ENCODE measurements at regions not wholly inside any gene's neighbourhood (a gene's known extent, or its start where the extent isn't known, plus 50 kb on each side); places are given as distances from the start of the nearest gene placed in this dataset.

GRCh38 chr10:5268743-5269142 lies 72.1 kb downstream of the AKR1C4 start:
- TF ChIP-seq TAF1 (IDR thresholded peaks at IDR 0.05; ENCODE audit: borderline replicate concordance, insufficient read depth, low read length), result no peak
- no peak for TF ChIP-seq FOXP2 (optimal IDR thresholded peaks at IDR 0.05; ENCODE audit: borderline replicate concordance, extremely low read depth, extremely low read length, insufficient read depth)
- no peak for TF ChIP-seq POLR2AphosphoS5 (IDR thresholded peaks at IDR 0.05; ENCODE audit: low read depth, low read length)
- TF ChIP-seq SIN3A (IDR thresholded peaks at IDR 0.05; ENCODE audit: borderline replicate concordance, insufficient read depth, low read length), result no peak
- TF ChIP-seq, protein P1, sequence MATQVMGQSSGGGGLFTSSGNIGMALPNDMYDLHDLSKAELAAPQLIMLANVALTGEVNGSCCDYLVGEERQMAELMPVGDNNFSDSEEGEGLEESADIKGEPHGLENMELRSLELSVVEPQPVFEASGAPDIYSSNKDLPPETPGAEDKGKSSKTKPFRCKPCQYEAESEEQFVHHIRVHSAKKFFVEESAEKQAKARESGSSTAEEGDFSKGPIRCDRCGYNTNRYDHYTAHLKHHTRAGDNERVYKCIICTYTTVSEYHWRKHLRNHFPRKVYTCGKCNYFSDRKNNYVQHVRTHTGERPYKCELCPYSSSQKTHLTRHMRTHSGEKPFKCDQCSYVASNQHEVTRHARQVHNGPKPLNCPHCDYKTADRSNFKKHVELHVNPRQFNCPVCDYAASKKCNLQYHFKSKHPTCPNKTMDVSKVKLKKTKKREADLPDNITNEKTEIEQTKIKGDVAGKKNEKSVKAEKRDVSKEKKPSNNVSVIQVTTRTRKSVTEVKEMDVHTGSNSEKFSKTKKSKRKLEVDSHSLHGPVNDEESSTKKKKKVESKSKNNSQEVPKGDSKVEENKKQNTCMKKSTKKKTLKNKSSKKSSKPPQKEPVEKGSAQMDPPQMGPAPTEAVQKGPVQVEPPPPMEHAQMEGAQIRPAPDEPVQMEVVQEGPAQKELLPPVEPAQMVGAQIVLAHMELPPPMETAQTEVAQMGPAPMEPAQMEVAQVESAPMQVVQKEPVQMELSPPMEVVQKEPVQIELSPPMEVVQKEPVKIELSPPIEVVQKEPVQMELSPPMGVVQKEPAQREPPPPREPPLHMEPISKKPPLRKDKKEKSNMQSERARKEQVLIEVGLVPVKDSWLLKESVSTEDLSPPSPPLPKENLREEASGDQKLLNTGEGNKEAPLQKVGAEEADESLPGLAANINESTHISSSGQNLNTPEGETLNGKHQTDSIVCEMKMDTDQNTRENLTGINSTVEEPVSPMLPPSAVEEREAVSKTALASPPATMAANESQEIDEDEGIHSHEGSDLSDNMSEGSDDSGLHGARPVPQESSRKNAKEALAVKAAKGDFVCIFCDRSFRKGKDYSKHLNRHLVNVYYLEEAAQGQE (IDR thresholded peaks at IDR 0.05; ENCODE audit: insufficient read depth in 1 of 2, low read depth in 2 of 2, low read length in 2 of 2), result no peak

GRCh38 chr10:5269791-5270190 lies 73.2 kb downstream of the AKR1C4 start:
- no peak for TF ChIP-seq TAF1 (IDR thresholded peaks at IDR 0.05; ENCODE audit: borderline replicate concordance, insufficient read depth, low read length)
- no peak for TF ChIP-seq SIN3A (IDR thresholded peaks at IDR 0.05; ENCODE audit: borderline replicate concordance, insufficient read depth, low read length)
- TF ChIP-seq, protein P1 (IDR thresholded peaks at IDR 0.05; ENCODE audit: insufficient read depth in 1 of 2, low read depth in 2 of 2, low read length in 2 of 2), result no peak
- no peak for TF ChIP-seq FOXP2 (optimal IDR thresholded peaks at IDR 0.05; ENCODE audit: borderline replicate concordance, extremely low read depth, extremely low read length, insufficient read depth)
- TF ChIP-seq POLR2AphosphoS5 (IDR thresholded peaks at IDR 0.05; ENCODE audit: low read depth, low read length), result no peak

DNA sequence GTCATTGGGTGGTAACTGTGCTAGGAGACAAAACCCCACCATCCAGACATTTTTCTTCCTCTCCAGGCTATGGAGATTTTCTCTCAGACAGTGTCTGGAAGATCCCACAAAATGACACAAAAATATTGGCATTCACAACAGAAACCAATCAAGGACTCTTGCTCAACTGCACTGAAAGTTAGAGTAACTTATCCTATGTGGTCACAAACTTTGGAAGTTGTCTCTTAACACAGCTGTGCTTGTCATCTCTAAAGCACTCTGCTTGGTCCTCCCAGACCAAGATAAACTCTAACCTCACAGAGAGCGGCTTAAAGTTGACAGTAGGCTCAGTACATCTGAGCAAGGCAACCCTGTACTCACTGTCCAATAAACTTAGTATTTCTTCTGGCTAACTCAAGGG lies 74.9 kb downstream of the AKR1C4 start:
- TF ChIP-seq FOXP2 (optimal IDR thresholded peaks at IDR 0.05; ENCODE audit: borderline replicate concordance, extremely low read depth, extremely low read length, insufficient read depth), result no peak

GRCh38 chr10:5272065-5272803 lies 75.6 kb downstream of the AKR1C4 start:
- TF ChIP-seq FOXP2 (optimal IDR thresholded peaks at IDR 0.05; ENCODE audit: borderline replicate concordance, extremely low read depth, extremely low read length, insufficient read depth), result no peak
- no peak for TF ChIP-seq TAF1 (IDR thresholded peaks at IDR 0.05; ENCODE audit: borderline replicate concordance, insufficient read depth, low read length)
- TF ChIP-seq SIN3A (IDR thresholded peaks at IDR 0.05; ENCODE audit: borderline replicate concordance, insufficient read depth, low read length), result no peak
- TF ChIP-seq POLR2AphosphoS5 (IDR thresholded peaks at IDR 0.05; ENCODE audit: low read depth, low read length), result no peak
- TF ChIP-seq, protein P1 (IDR thresholded peaks at IDR 0.05; ENCODE audit: insufficient read depth in 1 of 2, low read depth in 2 of 2, low read length in 2 of 2), result no peak

- TF ChIP-seq TAF1 (IDR thresholded peaks at IDR 0.05; ENCODE audit: borderline replicate concordance, insufficient read depth, low read length) (no peak), FOXP2 (optimal IDR thresholded peaks at IDR 0.05; ENCODE audit: borderline replicate concordance, extremely low read depth, extremely low read length, insufficient read depth) (no peak), SIN3A (IDR thresholded peaks at IDR 0.05; ENCODE audit: borderline replicate concordance, insufficient read depth, low read length) (no peak), POLR2AphosphoS5 (IDR thresholded peaks at IDR 0.05; ENCODE audit: low read depth, low read length) (no peak)
- TF ChIP-seq, protein P1 (IDR thresholded peaks at IDR 0.05; ENCODE audit: insufficient read depth in 1 of 2, low read depth in 2 of 2, low read length in 2 of 2), result no peak
Measured at GRCh38 chr10:5274795-5275194, 78.2 kb downstream of the AKR1C4 start.

All from PFSK-1 (cell line).